ENCODE measurements at regions not wholly inside any gene's neighbourhood (a gene's known extent, or its start where the extent isn't known, plus 50 kb on each side); places are given as distances from the start of the nearest gene placed in this dataset.
"Not testable (repeated sequence)": the region's sequence is repeated elsewhere in the genome, so short reads cannot be mapped to it uniquely, and the experiment has no call there.

GRCh38 chr3:139267300-139268246 lies 76.2 kb upstream of the MRPS22 start:
- Histone ChIP-seq H3K27me3 (ENCODE audit: control insufficient read depth, insufficient read depth, low read length) (peaks cover 17% of the 10 kb centered on the region), H4K20me1 (ENCODE audit: control insufficient read depth, extremely low read depth, insufficient read depth, low read length) (no peaks in the 10 kb centered on the region), H3K79me2 (ENCODE audit: control insufficient read depth, insufficient read depth, low read length) (no peaks in the 10 kb centered on the region), H3K4me3 (replicated peaks in 1 of 4; ENCODE audit: control extremely low read depth in 1 of 4, insufficient read depth in 1 of 4, low read depth in 3 of 4, low read length in 4 of 4) (no peak overlapping the region), H3K4me1 (ENCODE audit: control insufficient read depth, extremely low read depth, insufficient read depth, low read length) (no peaks in the 10 kb centered on the region), H3K9me3 (ENCODE audit: control insufficient read depth, insufficient read depth, low read depth, low read length) (no peaks in the 10 kb centered on the region), H3K36me3 (ENCODE audit: control insufficient read depth, insufficient read depth, low read length) (no peaks in the 10 kb centered on the region), H3K9ac (ENCODE audit: insufficient read depth, low read length) (no peak overlapping the region), H2AFZ (ENCODE audit: low read length) (no peak overlapping the region), H3K4me2 (ENCODE audit: extremely low read depth, insufficient read depth, low read length) (no peak overlapping the region), H3K27ac (ENCODE audit: insufficient read depth, low read length) (no peak overlapping the region)
- no peak for TF ChIP-seq EZH2 (IDR thresholded peaks at IDR 0.05; ENCODE audit: low read length, missing control alignments)
- TF ChIP-seq, protein P1, sequence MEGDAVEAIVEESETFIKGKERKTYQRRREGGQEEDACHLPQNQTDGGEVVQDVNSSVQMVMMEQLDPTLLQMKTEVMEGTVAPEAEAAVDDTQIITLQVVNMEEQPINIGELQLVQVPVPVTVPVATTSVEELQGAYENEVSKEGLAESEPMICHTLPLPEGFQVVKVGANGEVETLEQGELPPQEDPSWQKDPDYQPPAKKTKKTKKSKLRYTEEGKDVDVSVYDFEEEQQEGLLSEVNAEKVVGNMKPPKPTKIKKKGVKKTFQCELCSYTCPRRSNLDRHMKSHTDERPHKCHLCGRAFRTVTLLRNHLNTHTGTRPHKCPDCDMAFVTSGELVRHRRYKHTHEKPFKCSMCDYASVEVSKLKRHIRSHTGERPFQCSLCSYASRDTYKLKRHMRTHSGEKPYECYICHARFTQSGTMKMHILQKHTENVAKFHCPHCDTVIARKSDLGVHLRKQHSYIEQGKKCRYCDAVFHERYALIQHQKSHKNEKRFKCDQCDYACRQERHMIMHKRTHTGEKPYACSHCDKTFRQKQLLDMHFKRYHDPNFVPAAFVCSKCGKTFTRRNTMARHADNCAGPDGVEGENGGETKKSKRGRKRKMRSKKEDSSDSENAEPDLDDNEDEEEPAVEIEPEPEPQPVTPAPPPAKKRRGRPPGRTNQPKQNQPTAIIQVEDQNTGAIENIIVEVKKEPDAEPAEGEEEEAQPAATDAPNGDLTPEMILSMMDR (conservative IDR thresholded peaks at IDR 0.05 in 1 of 2, IDR thresholded peaks at IDR 0.05 in 1 of 2; ENCODE audit: low read depth in 1 of 2, low read length in 2 of 2), result no peak
- DNase-seq (ENCODE audit: low read depth in 2 of 2), result no peak

DNA sequence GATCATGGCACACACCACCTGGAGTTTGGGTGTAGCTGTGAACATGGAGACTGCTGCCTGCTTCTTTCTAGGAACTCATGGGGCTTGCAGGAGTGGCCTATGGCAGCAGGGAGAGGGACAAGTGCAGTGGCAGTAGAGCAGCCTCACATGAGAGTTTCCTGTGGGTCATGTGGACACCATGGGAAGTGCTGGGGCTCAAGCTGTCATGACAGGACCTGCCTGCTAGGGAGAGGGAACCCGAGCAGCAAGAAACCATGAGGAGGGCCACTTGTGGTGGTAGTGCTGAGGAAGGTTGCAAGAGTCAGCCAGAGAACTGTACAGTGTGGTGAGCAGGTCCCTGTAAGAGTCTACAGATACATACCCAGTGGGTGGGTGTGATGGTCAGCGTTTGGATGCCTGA lies 73.8 kb upstream of the MRPS22 start:
- Histone ChIP-seq H3K9me3 (ENCODE audit: control insufficient read depth, insufficient read depth, low read depth, low read length) (no peaks in the 10 kb centered on the region), H4K20me1 (ENCODE audit: control insufficient read depth, extremely low read depth, insufficient read depth, low read length) (no peaks in the 10 kb centered on the region), H3K4me1 (ENCODE audit: control insufficient read depth, extremely low read depth, insufficient read depth, low read length) (no peaks in the 10 kb centered on the region), H3K27ac (ENCODE audit: insufficient read depth, low read length) (no peak overlapping the region), H3K36me3 (ENCODE audit: control insufficient read depth, insufficient read depth, low read length) (no peaks in the 10 kb centered on the region), H3K4me2 (ENCODE audit: extremely low read depth, insufficient read depth, low read length) (no peak overlapping the region), H3K27me3 (ENCODE audit: control insufficient read depth, insufficient read depth, low read length) (peaks cover 17% of the 10 kb centered on the region), H2AFZ (ENCODE audit: low read length) (no peak overlapping the region), H3K9ac (ENCODE audit: insufficient read depth, low read length) (no peak overlapping the region), H3K79me2 (ENCODE audit: control insufficient read depth, insufficient read depth, low read length) (no peaks in the 10 kb centered on the region), H3K4me3 (replicated peaks in 1 of 4; ENCODE audit: control extremely low read depth in 1 of 4, insufficient read depth in 1 of 4, low read depth in 3 of 4, low read length in 4 of 4) (no peak overlapping the region)
- no peak for TF ChIP-seq EZH2 (IDR thresholded peaks at IDR 0.05; ENCODE audit: low read length, missing control alignments)
- TF ChIP-seq, protein P1 (conservative IDR thresholded peaks at IDR 0.05 in 1 of 2, IDR thresholded peaks at IDR 0.05 in 1 of 2; ENCODE audit: low read depth in 1 of 2, low read length in 2 of 2), result no peak
- no peak for DNase-seq (ENCODE audit: low read depth in 2 of 2)

- H3K4me3 ChIP-seq (replicated peaks in 1 of 4; ENCODE audit: control extremely low read depth in 1 of 4, insufficient read depth in 1 of 4, low read depth in 3 of 4, low read length in 4 of 4); H3K9ac ChIP-seq (ENCODE audit: insufficient read depth, low read length); H3K36me3 ChIP-seq (ENCODE audit: control insufficient read depth, insufficient read depth, low read length); H3K79me2 ChIP-seq (ENCODE audit: control insufficient read depth, insufficient read depth, low read length); DNase-seq (ENCODE audit: low read depth in 2 of 2); H4K20me1 ChIP-seq (ENCODE audit: control insufficient read depth, extremely low read depth, insufficient read depth, low read length); H3K4me1 ChIP-seq (ENCODE audit: control insufficient read depth, extremely low read depth, insufficient read depth, low read length); H2AFZ ChIP-seq (ENCODE audit: low read length); H3K27ac ChIP-seq (ENCODE audit: insufficient read depth, low read length); H3K9me3 ChIP-seq (ENCODE audit: control insufficient read depth, insufficient read depth, low read depth, low read length); H3K4me2 ChIP-seq (ENCODE audit: extremely low read depth, insufficient read depth, low read length): not testable (repeated sequence)
- peaks cover 16% of the 10 kb centered on the region for H3K27me3 ChIP-seq (ENCODE audit: control insufficient read depth, insufficient read depth, low read length)
These were observed 73.2 kb upstream of the MRPS22 start for GRCh38 chr3:139270652-139271051.

Data from fibroblast of lung (primary cell).